Suppressor macrophage (primary cell): ENCODE measurements at regions not wholly inside any gene's neighbourhood (a gene's known extent, or its start where the extent isn't known, plus 50 kb on each side); places are given as distances from the start of the nearest gene placed in this dataset.

ENCODE experiments used
- DNase-seq, 4 experiments: peaks; one replicate each; pipeline ENCODE4 v3.0.0-alpha.2; 2020 to 2022

DNA sequence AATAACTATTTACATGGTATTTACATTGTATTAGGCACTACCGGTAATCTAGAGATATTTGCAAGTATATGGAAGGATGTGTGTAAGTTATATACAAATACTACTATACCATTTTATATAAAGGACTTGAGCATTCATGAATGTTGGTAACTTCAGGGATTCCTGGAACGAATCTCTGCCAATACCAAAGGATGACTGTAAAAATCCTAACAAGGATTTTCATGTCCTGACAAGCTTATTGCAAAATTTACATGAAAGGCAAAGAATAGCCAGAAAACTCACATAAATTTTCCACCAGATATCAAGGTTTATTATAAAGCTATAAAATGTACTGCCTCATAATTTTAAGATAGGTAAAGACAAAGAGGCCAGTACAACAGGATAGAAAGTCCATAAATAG is 325.2 kb upstream of the NRIP1 start:
- DNase-seq: no peak

DNA sequence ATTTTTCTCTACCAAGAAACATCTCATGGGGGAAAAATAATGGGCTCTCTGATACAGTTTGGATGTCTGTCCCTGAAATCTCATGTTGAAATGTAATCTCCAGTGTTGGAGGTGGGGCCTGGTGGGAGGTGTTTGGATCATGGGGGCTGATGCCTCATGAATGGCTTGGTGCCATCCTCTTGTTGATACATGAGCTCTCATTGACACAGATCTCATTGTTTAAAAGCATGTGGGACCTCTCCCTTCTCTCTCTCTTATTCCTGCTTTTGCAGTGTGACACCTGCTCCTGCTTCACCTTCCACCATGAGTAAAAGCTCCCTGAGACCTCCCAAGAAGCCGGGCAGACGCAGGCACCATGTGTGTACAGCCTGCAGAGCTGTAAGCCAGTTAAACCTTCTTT is 332.5 kb upstream of the NRIP1 start:
- DNase-seq: no peak

DNA sequence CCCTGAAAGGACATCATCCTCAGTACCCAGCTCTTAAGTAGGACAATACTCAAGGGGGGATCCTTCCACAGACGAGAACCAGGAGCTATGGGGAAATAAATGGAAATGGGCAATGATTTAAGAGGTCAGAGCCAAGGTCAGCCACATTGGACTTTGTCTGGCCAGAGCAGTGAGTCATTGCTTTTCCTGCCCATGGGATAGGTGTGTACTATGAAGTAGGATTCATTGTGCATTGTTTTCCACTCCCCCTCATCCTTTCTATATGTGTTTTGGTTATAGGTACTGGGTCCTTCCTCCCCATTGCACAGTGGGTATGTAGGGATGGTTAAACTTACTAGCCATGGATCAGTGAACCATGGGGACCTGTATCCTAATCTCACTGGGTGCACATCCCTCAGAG is 328.9 kb upstream of the USP25 start:
- no peak for DNase-seq

DNA sequence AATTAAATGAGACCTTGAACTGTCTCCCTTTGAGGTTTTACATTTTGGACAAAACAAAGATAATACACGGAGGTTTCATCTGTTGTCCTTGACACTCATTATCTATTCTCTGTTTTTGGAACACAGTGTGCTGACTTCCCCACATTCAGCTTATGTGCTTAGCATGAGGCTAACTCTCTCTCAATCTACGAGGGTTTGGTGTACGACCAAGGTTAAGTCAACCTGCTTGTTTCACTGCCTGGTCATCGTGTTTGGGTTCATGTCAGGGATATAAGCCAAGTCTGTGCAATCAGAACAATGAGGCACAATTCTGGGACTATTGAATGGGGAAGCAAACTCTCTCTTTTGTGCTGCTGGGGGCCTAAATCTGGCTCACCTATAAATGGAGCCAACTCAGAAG is 328.5 kb upstream of the USP25 start:
- no peak for DNase-seq

DNA sequence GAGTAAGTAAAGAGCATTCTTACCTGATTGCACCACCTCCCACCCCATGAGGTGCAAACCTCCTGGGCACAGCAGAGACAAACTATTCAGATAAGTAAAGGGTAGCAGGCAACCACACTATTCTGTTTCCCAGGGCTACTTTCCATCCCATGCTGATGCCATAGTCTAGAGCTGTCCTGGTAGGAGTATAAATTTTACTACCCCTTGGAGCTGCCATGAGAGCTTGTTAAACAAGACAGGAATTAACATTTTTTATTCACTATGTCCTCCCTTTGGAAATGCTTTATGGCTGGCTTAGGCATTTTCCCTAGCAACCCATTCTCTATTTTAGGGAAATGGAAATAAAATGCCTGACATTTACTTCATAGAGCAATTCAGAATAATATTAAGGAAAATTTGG is 324.6 kb upstream of the USP25 start:
- no peak for DNase-seq

DNA sequence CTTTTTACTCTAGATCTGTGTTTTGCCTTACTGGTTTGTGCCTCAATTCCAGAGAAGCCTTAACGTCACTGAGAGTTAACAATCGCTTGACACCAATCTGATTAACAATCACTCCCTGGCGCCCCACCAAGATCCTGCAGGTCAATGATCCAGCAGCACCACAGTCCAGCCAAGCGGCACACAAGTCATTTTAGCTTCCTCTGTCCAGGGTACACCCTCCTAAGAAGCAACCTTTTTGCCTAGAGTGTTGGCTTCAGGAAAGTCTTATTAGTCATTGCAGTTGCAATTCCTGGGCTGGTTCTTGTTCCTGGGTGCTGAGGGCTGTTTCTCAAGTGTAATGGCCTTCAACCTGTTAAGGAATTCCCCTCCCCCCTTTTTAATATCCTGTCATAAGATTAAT is 323.0 kb upstream of the USP25 start:
- no peak for DNase-seq

DNA sequence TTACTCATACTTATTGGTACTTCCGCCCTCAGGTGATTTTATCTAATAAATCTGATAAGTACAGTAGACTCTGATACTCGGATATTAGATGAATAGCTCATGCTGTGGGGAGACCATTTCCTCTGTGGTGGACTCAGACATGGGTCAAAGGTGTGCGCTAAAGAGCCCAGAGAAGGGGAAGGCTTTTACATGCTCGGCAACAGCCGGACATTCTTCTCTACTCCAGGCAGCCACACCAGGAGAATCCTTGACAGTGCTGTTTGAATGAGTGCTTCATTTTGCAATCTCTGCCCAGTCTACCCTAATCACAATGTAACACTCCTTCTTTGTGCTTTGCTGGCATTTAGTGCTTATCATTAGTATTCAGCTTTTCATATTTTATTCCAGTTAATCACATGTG is 322.2 kb upstream of the USP25 start:
- no peak for DNase-seq

DNA sequence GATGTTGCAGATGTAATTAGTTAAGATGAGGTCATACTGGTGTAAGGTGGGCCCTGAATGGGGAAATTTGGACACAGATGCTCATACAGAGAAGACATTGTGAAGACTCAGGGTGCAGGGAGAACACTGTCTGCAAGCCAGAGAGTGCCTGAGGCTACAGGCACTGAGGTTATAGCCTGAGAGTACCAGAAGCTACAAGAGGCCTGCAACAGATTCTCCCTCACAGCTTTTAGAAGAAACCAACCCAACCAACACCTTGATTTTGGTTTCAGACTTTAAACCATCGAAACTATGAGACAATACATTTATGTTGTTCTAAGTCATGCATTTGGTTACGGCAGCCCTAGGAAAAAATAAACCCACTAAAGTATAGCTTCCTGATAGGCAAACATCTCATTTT is 321.7 kb upstream of the USP25 start:
- DNase-seq: no peak

DNA sequence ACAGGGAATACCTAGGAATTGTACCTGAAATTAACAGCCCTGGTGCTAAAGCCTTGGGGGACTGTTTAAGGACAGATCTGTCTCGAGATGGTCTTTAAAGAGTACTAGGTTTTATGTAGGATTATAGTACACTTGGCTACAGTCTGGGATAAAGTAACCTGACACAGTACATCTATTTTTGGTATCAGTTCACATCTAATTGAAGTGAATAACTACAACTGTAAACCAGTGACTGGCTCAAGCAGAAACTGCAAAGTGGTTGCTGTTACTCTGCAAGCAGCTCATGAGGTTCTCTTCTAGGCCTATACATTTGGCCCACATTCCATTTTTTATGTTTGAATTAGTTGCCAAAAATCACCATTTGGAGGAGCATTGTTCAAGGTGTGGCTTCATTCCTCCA is 320.8 kb upstream of the USP25 start:
- no peak for DNase-seq

DNA sequence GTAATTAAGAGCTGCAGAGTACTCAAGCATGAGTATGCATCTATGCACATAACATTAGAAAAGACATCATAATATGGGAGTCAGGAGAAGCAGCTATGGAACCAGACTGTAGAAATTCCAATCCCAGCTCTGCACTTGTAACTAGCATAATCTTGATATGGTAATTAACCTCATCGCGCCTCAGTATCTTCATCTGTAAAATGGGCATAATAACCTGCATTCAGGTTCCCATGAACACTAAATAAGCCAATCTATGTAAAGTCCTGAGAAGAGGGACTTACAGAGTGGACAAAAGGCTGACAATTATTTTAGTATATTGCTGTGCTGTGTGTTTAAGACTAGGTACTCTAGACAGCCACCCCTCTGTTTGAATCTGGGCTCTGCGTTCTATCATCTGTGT is 318.9 kb upstream of the USP25 start:
- DNase-seq: no peak

DNA sequence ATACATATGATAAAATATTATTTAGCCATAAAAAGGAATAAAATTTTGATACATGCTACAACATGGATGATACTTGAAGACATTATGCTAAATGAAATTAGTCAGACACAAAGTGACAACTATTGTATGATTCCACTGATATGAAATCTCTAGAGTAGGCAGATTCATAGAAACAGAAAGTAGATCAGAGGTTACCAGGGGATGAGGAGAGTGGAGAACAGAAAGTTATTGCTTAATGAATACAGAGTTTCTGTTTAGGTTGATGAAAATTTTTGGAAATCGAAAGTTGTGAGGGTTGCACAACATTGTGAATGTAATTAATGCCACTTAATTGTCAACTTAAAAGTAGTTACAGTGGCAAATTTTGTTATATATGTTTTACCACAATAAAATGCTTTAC is 315.7 kb upstream of the USP25 start:
- DNase-seq: peak in 2 of 4 experiments; percentile 37 to 47

DNA sequence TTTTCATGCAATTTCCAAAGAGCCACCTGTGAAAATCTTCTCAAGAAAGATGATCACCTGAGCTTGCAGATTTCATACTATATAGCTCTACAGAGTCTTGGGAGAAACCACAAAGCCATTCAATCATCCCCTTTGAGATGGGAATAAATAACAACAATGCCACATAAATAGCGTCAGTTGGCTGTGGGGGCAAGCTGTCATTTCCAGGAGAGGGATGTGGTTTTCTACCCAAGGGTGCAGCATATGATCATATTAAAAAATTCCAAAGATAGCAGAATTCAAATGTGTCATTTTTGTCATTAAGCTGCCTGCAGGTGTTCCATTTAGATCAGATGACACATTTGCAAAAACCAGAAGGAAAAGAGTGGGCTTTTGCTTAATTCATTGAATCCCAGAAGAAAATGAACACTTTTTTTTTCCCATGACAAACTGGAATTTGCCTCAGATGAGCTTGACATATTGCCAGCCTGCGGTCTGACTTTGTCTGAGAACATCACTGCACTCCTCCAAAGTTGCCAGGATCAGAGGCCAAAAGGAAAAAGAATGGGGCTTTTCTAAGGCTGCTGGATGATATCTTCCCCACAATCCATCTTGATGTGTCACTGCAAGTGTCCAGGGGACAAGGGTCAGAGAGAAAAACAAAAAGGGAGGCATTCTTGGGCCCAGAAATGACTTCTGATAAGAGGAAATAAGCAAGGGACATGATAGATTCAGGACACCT is 314.1 kb upstream of the USP25 start:
- no peak for DNase-seq

DNA sequence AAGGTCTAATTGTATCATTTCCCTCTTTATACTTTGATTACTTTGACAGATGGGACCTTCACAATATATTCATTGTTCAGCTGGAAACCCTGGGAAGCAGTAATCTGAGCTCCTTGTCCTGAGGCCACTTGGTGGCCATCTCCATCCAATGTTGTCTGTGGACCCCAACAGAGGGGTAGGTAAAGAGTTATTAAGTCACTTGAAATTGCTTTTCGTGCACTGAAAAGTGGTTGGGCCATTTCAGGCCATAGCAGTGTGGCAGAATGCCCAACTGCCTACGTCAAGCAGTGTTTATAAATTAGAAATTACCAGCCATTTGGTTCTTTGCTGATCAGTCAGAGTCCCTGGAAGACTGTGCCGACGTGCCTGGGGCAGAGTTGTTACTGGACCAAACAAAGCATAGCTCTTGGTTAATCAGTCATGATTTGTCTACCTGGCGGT is 308.3 kb upstream of the USP25 start:
- no peak for DNase-seq

DNA sequence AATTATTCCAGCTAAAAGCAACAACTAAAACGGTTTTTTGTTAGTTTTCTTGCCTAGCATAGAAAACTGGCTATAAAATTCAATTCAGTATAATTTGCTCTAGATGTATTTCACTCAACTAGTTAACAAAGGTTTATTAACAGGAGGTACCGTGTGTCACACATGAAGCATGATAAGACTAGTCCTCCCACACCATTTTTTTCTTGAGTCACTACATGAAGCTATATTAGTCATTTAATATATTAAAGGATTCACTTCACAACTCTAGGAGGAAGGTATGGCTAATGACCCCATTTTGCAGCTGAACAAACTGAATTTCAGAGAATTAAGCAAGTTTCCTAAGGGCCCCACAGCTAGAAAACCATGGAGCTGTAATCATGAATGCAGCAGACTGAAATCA is 307.8 kb upstream of the USP25 start:
- no peak for DNase-seq

DNA sequence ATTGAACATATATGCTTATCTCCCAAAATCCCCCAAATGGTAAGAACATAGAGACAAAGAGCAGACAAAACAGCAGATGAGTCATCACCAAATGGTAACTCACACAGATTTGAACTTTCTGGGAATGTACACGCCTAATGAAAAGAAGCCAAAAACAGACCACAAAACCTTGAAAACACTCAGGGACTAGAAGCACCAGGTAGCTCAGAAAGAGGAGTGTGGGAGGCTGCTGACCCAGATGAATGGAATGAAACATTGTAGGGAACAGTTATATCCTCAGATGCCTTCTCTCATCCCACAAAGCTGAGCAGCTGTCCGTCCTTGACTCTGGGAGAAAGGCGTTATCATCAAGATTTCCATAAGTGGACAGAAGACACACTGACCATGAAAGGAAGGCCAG is 307.0 kb upstream of the USP25 start:
- DNase-seq: no peak

DNA sequence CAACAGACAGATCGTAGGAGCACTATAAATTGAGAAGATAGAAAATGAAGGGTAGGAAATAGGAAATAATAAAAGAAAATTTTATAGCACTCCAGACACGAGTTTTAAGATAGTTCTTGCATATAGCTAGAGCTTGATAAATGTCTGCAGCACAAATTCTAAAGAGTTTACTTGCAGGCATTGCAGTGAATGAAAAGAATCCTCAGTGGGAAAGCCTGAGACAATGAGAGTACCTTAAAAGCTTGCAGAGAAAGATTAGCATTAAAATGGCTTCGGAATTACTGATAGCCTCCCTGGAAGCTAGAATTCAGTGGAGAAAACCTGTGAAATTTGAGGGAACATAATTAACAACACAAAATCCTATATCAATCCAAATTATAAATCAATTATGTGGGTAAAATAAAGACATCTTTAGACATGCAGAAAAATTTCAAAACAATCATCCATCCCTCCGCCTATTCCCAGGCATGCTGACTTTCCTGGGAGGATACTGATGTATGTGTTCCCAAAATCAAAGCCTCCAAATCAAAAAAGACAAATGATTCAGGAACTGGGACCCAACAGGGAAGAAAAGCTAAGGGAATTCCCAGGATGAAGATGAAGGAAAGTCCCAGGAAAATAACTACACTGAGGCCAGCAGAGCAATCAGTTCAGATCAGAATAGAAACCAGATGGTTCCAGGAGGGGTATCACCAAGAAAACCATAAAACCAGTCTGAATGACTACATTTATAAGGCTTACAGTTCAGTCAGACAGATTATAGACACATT is 305.9 kb upstream of the USP25 start:
- no peak for DNase-seq

DNA sequence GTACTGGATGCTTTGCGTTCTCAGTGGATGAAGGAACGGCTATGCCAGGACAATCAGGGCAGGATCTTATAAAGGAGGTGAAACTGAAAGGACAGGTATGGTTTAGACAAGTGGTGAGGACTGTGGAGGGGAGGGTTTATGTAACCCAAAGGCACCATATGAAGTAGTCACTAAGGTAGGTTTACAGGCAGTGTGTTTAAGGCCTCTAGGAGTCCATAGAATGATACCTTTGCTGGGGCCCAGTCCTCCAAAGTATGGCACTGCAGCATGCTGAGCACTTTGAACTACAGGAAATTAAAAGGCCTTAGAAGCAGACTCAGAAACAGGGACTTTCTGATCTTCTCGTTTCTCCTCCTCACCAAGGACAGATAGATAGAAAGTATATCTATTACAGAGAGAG is 304.7 kb upstream of the USP25 start:
- DNase-seq: no peak

DNA sequence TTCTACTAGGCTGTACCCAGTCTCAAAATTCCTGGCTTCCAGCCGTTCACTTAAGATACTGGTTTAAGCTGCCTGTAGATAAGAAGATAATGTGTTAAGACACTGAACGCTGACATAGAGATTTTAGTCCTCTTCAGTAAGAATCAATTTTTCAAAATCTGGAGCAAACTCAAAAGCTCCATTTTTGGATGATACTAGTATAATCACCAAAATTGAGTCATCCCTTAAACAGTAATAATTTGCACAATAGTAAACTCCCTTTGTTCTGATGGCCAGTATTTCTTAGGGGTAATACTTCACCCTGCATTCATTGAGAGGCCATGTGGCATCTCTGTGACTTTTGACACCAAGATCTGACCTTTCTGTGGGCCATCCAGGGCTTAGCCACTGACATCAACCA is 299.8 kb upstream of the USP25 start:
- DNase-seq: no peak

DNA sequence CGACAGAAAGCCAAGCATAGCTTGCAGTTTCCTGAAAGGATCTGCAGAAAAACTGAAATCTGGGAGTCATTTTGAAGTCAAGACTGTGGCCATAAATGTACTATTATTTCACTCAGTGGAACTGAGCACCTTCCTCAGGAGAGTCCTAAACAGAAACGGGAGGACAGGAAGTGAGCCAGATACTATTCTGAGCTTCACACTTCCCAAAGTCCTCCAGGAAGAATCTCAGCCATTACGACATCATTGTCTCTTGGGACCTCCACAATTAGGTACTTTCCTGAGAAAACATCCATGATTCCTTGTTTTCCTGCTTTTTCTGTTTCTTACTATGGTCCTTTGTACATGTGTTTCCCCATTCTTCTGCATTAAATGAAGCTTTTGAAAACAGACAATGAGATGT is 299.2 kb upstream of the USP25 start:
- no peak for DNase-seq

DNA sequence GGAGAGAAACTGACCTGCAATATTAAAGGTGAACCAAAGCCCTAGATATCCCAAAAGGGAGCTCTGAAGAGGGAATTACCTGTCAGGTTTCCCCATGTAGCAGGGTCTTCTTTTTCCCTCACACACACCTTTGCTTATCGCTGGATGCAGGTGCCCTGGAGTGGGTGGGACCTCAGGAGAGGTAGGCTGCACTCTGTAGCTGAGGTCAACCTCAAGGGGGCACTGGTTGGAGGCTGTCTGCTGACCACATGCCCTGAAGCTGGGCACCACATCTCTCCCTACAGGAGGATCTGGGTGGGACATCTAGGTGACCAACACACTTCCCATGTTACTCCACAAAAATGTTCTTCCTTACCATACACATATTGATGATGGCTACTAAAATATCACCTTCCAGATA is 298.7 kb upstream of the USP25 start:
- no peak for DNase-seq

DNA sequence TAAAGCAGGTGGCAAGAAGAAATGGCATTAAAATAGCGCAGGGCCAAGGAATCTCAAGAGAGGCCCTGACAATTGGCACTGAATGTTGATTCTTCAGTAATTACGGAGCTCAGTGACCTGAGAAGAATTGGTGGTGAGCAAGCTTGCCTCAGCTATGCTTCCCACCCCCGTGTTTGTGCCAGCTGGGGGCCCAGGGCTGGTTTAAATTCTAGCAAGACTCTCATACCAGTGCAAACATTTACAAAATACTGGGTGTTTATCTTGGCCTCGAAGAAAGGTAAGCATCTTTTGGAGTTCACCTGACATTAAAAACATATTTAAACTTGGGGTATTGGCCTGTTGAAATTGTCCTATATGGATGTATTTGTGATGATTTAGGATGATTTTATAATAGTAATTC is 296.7 kb upstream of the USP25 start:
- no peak for DNase-seq

DNA sequence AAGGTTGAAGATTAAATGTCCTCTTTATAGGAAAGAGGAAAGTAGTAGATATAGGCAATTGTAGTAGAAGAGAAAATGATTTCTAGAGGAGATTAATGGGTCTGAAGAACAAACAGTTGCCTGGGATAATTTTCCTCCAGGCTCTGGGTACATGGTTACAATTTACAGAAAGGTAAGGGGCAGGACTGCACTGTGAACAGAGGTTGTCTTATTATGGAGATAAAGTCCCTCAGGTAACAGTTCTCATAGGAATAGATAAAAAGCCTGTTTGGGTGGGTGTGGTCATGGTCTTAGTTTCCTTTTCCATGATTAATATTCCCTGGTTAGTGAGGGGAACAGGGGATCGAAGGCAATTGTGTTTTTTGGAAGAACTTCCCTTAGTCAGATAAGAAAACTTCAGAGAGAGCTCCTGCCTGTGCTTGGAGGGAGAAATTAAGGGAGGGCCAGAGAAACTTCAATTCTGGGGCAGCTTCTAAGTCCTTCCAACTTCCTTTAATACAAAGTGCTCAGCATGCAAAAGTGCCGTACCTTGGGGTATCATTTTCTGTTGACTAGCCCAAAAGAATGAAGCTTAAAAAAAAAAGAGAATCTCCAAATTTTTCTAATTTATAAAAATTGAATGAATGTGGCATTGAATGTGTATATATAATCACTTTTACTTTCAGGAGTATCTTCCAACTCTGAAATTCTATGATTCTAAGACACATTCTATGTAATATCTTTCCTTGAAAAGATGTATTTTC is 295.4 kb upstream of the USP25 start:
- no peak for DNase-seq

DNA sequence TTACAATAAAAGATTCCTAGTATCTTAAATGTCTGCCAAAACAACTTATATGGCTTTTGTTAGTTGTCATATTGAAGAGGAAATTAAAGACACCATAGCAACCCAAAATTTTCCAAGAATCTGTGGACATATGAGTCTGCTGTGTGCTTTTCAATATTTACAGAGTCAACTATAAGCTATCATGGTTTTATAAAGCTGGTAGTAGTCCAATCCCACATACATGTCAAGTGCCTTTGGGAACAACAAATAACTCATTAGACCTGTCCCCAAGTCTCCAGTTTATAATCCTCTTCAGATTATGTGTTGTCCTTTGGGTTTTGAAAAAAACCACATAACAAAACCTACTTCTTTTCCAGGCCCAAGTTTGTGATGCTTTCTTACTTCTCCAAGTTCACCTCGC is 293.8 kb upstream of the USP25 start:
- no peak for DNase-seq

DNA sequence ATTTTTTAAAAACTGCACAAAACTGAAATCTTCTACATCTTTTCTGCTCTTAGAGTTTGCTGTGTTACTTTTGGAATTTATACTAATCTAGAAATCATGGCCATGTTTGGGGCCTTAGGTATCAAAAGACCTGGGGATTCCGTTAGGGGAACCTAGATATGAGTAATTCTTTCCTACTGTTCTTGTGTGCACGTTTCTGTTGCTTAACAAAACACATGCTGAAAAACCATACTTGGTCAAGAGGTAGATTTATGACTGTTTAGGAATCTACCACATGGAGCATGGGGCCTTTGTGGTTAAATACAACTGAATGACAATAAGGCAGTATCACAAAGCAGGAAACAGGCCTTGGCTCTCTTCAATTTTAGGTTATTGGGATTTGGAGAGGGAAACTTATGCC is 291.9 kb upstream of the USP25 start:
- DNase-seq: peak in 3 of 4 experiments; percentile 8 to 44 (median 23)
